ENCODE measurements at regions not wholly inside any gene's neighbourhood (a gene's known extent, or its start where the extent isn't known, plus 50 kb on each side); places are given as distances from the start of the nearest gene placed in this dataset.

- TF ChIP-seq POLR2A (IDR thresholded peaks at IDR 0.05) (no peak), CTCF (IDR thresholded peaks at IDR 0.05) (no peak)
Observed at GRCh38 chr4:146998157-146998556, 52.5 kb upstream of the TTC29 start.
